Hepatic stellate cell (primary cell): ENCODE measurements at regions not wholly inside any gene's neighbourhood (a gene's known extent, or its start where the extent isn't known, plus 50 kb on each side); places are given as distances from the start of the nearest gene placed in this dataset.

ENCODE experiments used
- DNase-seq: peaks from one replicate; pipeline ENCODE4 v3.0.0; 2011; ENCODE audit warnings: low spot score

DNA sequence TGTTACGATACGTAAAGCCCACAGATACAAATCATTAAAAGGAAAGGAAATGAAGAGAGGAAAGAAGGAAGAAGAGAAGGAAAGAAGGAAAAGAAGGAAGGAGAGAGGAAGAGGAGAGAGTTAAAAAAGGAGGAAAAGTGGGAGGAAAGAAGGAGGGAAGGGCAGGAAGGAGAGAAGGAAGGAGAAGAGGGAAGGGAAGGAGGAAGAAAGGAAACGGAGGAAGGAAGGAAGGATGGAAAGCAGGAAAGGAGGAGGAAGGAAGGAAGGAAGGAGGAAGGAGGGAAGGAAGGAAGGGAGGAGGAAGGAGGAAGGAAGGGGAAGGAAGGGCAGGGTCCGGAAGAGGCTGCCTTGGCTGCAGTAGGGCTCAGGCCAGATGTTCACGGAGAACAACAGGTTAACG is 95.2 kb downstream of the ENGASE start:
- DNase-seq: no peak

DNA sequence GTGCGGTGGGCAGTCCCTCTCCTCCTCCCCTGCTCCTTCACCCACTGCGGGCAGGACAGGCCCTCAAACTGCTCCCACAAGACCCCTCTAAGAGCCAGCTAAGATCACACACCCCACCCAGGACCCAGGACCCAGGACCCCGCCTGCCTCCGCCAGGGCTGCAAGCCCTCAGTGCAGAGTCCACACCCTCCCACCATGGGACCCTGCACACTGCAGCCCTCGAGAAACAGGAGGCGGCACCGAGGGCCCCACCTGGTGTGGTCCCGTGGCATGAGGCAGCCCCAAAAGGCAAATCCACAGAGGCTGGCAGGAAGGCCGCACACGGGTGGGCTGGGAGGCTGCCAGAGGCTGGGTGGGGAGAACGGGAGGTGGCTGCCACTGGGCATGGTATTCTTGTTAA is 94.7 kb downstream of the ENGASE start:
- DNase-seq: no peak

DNA sequence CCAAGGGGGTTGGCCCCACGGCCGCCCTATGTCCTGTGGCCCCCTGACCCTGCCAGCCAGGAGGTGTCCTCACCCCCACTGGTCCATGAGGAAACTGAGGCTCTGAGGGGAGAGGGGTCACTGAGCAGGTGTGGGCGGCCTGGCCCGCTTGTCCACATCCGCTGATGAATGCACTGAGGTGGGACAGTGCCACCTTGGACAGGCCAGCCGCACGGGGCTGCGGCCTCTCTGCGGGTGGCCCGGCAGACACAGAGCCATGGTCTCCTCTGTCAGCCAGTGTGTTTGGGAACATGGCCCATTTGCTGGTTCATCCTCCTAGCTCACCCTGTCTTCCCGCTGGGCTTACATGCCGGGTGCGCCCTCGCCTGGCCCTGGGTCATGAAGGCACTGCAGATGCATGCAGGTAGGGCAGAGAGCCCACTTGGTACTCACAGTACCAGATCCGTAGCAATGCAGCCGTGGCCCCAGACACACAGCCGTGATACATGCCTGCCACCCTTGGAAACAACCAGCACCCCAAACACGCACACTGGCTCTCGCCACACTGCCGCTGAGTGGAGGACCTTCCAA is 93.9 kb downstream of the ENGASE start:
- DNase-seq: no peak

DNA sequence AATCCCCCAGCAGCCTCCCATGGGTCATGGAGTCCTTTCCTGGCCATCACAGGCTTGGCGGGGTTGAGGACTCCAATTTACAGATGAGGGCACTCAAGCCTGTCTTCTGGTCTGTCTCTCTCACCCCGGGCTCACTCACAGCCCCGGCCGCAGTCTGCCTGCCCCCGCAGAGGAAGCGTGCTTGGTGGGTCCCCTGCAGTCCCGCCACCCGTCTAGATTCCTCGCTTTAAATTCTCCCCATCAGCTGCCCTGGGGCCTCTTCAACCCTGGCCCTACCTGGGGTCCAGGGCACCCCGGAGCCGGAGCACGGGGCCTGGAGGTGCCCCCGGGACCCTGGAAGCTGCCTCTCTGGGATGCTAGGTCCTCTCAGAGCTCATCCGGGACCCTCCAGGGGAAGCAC is 92.9 kb downstream of the ENGASE start:
- DNase-seq: no peak

DNA sequence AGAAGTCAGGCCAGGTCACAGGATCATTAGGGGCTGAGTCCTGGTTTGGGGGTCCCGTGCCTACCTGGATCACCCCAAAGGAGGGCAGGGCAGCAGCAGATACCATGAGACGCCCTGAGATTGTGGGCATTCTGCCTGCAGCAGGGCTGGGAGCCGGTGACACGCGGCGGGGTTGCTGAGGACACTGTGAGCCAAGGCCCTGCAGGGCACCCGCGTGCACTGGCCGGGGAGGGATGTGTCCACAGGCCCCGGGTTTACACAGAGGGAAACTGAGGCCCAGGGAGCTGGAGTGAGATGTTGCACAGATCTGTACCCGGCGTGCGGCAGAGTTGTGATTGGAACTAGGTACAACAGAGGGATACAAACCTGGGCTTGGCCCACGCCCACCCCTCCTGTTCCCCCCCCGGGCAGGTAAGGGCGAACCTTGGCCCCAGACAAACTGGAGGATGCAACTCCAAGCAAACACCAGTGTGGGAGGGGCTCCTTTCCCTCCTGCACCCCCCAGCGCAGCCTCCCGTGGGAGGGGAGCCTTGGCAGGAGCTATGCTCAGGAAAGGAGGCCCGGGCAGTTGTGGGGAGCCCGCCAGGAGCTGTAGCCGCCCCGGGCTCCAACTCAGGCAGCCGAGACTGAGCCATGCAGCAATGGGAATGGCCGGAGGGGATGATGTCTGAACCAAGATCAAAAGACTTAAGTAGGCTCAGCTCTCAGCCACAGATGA is 91.3 kb downstream of the ENGASE start:
- DNase-seq: no peak

DNA sequence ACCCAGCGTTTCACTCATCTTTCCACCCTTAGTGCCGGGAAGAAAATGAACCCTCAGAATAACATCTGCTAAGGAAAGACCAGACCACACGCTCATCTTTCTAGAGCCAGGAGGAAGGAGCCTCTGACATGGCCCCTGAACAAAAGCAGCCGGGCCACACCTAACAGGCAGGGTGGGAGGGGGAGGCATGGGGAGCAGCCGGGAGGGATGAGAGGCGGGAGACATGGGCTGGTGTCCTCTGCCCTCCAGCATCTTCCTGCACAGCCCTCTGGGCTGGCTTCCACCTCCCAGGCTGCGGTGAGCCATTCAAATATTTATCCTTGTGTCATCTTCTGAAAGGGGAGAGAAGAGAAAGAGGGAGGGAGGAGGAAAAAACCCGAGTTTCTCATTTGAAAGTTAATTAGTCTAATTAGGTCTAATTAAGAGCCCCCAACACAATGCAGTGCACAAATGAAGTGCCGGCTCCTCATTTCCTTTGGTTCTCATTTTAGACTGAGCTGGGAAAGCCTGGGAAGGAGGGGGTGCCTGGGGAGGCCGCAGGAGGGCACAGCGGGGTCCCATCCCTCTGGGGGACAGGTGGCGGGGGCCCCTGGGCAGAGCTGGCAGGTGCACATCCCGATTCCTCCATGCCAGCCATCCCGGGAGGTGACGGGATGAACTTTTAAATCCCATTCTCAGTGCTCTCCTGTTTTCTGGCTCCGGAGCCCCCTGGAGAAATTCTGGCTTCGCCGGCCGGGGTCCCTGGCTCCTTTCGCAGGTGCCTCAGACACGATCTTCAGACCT is 90.5 kb downstream of the ENGASE start:
- DNase-seq: no peak

DNA sequence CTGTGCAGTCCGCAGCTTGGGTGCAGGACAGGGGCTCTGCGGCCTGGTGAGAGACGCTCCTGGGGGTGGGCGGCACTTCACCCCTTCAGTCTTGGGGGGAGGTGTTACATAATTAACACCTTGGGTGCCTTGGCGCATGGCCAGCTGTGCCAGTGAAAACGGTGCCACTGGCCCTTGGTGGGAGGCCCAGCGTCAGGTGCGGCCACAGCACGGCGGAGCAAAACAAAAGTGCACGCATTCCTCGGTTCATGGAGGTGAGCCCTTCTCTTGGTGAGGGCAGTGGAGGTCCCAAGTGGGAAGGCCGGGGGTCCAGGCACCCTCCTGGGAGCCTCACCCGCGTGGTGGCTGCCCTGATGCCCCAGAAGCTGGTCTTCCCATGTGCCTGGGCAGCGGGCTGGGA is 89.8 kb downstream of the ENGASE start:
- no peak for DNase-seq

DNA sequence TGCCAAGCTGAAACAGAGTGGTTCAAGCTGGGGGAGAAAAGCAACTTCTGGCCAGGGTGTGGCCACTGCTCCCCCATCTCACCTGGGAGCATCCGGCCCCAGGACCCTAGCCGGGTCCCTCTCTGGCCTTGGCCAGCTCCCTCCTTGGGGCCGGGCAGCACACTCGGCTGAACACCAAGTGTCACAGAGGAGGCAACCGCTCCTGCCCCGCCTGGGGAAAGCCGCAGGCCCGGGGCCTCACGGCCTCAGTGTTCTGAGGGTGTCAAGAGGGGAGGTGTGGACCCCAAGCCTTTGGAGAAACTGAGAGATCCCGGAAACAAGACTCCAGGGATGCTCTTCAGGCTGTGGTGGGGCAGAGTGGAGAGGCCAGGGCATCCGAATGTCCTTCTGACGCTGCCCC is 88.4 kb downstream of the ENGASE start:
- DNase-seq: no peak

DNA sequence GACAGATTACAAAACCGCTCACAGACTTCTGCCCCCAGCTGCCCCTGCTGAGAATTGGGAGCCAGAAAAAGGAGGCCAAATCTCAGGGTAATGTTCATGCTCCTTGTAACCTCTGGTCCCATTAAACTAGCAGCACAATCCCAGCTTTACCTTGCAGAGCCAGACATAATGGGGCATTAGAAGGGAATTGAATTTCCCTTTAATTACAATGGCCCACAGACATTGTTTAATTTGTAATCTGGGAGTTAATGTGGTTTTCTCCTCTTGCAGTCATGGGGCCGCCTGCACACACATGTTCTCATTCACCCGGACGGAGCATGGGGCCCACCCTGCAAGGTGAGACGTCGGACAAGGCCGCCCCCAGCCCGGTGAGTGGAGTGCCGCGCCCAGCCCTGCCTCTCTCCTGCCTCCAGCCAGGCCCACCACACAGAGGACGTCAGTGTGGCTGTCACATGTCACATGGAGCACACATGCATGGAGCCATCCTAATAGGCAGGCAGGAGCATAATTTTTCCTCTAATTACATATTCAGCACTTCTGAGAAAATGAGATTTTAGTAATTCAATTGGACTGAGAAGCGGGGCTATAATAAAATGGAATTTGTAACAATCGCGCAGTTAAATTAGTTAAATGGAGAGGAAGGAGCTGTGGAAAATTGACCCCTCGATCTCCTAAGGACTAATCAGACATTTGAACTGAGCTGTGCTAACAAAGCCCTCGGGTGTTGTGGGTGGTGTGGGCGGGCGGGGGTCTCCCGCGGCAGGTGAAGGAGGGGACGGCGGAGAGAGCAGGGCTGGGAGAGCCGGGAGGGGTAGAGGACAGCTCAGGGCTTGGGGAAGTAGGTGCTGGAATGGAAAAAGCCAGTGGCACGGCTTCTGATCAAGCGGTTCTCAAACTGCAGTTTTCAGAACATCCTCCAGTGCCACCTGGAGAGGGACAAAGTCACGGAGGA is 87.7 kb downstream of the ENGASE start:
- no peak for DNase-seq

DNA sequence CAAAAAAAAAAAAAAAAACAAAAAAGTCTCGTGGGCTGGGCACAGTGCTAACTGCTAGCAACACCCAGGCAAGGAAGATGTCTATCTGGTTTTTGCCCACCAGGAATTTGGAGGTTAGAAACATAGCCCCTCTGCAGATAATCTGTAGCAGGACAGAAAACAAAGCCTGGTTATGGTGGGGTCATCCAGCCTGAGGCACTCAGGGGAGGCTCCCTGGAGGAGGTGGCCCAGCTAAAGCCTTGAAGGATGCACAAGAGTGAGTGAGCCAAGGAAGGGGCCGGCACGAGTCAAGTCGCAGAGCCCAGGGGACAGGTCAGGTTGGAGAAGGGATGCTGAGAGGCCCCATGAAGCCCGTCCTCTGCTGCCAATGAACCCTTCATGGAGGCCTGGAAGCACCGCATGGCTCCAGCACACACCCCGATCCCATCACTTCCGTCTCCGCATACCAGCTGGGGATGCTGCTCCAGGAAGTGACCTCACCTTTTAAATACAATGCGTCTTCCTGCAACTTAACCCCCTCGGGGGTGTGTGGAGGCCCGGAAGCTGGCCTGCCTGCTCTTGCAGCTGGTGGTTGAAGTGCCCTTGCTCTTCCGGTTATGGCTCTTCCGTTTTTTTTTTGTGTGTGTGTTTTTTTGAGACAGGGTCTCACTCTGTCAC is 86.5 kb downstream of the ENGASE start:
- no peak for DNase-seq

DNA sequence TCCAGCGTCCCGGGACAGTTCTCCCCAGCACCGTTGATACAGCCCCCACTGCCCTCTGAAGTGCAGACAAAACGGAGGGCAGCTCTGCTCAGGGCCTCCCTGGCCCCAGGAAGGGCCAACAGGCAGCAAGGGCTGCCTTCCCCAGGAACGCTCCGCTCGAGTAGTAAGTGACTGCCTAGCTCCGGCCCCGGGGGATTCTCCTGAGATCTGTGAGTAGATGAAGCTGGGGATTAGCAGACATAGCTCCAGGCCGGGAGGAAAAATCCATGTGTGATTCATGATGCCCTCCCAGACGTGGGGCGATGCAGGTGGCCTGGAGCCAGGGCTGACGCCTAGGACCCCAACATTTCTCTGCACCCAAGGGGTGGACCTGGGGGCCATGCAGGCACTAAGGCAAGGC is 85.3 kb downstream of the ENGASE start:
- no peak for DNase-seq

DNA sequence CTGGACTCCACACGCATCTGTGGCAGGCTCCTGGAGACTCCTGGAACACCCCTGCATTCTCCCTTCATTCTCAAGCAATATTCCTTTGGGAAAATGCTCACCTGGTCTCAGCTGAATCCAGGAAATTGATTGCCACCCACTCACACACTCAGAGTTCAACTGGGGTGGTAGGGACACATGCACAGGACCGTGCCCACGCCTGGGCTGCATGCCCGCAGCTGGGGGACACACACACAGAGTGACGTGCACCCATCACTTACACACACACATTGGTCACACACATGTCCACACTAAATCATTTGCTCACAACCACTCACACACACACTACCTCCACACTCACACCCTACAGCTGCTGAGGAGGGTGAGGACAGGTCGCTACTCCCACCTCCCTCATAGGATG is 84.8 kb downstream of the ENGASE start:
- no peak for DNase-seq

DNA sequence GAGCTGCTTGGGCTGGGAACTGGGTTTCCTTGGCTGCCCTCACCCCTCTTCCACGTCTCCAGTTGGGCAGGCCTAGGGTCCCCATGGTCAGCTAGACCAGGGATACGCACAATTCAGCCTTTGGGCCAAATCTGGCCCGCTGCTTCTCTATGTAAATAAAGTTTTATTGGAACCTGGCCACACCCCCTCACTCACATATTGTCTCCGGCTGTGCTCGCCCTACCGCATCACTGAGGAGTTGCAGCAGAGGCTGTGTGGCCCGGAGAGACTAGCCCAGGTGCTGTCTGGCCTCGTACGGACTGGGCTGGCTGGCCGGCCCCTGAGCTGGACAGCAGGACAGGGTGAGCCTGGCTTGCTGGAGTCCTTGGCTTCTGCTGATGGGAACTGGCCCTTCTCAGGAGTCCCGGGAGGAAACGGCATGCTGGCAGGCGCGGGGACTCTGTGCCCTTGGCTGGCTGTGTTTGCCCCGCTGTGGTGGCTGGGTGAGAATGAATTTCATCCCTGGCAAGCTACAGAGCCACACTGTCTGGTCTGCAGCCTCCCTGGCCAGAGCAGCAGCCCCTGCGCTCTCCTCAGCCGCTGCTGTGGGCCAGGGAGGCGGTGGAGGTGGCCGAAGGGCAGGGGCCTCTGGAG is 82.0 kb downstream of the ENGASE start:
- no peak for DNase-seq

DNA sequence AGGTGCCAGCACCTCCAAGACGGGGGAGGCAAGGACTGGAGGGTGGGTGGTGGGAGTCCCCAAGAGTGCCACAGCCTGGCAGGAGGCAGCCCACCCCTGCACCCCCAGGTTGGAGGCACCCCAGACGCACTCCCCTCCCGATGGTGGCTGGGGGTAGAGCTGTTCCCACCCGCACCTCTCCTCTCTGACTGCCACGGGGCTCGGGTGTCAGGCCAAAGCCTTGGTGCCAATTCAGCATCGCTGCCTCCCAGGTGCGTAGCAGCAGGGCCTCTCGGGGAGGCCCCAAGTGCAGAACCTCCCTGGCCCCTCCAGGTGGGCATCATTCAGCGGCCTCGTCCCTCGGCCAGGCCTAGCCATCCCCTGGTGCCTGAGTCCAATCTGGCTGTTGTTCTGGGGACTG is 81.1 kb downstream of the ENGASE start:
- no peak for DNase-seq

DNA sequence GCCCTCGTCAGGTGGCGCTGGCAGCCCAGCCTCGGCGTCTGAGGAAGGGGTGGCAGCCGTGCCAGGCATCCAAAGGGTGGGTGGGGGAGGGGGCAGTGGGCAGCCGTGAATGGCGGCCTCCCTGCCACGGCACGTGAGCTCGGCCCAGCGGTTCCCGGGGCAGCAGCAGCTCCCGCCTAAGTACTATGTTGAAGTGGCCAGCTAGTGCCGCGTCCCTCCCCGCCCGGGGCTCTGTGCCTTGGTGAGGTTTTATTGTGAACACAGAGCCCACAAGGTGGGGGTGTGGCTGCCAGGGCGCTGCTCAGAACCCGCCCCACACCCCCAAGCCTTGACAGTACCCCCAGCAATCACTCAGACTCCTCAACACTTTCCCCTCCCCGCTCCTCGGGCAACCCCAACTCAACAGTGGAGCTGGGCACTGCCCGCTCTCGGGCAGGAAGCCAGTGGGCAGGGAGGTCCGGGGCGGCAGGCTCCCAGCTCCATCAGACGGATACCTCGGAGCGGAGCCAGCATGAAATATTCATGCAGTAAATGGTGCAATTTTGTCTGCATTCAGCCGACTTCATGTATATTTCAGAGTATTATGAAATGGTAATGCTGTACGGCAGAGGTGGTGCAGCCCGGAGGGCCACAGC is 80.4 kb downstream of the ENGASE start:
- DNase-seq: no peak

DNA sequence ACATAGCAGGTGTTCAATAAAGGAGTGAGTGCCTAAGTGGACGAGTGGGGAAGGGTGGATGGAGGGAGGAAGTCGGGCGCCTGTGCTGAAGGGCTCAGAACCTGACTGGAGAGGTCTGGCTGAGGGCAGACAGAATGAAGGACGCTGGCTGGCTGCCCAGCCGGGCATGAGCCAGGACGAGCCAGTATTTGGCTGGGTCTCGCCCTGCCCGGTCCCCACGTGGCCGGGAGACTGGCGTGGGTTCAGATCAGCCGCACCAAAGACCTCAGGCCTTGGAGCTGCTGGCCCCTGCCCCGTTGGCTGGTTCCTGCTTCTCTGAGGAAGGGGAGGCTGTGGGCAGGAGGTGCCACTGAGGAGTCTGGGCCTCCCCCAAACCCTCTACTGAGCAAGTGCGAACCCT is 79.8 kb downstream of the ENGASE start:
- DNase-seq: no peak

DNA sequence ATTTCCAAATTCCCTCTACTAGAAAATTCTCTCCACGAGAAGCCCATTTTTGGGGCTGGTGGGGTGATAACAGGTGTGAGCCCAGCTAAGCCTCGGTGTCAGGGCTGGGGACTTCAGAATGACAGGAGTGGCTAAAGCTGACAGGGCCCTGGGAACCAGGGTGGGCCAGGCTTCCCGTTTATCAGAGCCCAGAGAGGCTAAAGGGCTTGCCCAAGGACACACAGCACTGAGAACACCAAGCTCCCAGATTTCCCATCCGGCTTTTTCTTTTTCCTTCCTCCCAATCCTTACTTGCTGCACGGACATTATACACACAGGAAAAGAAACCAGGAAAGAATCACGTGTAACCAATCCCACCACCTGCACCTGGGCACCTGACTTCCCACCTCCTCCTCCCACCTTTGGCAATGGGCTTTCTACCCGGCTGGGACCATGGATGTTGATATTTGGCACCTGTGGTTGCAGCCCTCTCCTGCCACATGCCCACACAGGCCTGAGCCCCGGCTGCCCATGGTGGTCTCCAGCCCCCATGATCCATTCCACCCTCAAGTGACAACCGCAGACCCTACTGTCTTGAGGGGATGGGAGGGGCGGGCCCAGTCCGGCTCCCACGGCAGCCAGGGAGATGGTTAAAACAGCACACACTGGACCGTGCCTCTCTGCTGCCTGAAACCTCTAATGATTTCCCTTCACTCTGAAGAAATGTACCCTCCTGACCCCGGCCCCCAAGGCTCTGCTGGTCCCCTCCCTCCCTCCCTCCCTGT is 78.9 kb downstream of the ENGASE start:
- no peak for DNase-seq

DNA sequence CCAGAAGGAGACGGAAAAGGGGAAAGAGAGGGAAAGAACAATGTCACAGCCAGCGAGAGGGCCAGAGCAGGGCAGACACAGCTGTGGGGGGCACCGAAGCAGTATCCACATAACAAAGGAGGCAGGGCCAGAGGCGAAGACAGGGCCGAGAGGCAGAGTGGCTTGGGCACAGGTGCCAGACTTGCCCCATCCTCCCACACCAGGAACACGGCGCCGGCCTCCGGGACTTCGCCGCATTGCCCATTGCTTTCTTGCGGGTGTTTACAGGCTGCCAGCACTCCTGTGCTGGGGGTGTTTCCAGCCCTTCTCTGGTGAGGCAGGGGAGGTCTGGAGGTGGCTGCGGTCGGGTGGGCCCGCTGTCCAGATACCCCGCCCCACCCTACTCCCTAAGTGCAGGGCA is 78.0 kb downstream of the ENGASE start:
- no peak for DNase-seq

DNA sequence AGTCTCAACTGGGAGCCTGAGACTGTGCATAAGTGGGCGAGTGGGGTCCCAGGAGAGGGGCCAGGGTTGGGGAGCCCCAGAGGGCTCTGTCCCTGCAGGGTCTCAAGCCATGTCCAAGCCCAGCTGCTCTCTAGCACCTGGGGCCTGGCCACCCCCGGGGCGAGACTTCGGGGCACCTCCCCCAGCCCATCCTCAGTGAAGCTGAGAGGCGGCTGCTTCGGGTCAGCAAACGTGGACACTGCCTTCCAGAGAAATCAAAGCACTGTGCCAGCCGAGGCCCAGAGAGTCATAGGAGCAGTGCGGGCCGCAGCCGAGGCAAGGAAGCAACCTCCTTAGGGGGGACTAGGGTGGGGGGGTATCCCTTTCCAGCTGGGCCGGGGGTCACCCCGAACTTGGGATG is 77.5 kb downstream of the ENGASE start:
- DNase-seq: no peak

DNA sequence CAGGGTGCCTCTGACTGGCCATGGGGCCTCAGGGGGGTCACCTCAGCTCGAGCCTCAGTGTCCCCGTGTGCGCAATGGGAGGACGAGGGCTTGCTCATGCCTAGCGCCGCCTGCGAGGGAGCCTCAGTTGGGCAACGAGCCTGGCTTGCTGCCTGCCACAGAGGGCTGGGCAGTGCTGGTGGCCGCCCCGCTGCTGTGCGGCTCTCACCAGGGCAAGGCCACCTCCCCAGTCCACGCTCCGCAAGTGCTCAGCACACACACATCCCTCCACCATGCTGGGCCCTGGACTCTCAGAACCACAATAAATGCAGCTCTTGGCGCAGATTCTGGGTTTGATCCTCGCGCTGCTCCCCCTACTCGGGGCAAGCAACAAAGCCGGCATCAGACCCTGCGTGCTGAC is 76.2 kb downstream of the ENGASE start:
- DNase-seq: no peak
